ENCODE measurements at regions not wholly inside any gene's neighbourhood (a gene's known extent, or its start where the extent isn't known, plus 50 kb on each side); places are given as distances from the start of the nearest gene placed in this dataset.

DNA sequence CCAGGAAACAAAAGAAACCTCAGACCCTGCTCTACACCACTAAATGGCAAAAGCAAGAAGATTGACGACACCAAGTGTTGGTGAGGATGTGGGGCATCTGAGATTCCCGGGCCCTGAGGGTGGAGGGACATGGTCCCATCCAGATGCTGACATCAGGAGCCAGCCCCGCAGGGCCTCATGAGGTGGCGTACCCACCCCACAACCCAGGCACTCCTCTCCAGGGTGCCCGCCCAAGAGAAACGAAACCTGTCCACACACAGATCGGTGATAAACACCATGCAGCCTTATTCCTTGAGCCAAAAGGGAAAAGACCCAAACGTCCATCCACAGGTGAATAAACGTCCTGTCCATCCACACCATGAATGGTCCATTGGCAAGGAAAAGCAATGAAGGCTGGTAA, 54.8 kb upstream of the C14orf180 start:
- Mint-ChIP-seq H3K9me3 (peaks cover 42% of the 10 kb centered on the region), H3K4me1 (no peaks in the 10 kb centered on the region), H3K4me3 (no peak overlapping the region), H3K27me3 (ENCODE audit: low read depth) (no peaks in the 10 kb centered on the region; the same call in 1 of the 2 replicates), H3K36me3 (peaks cover 27% of the 10 kb centered on the region), H3K27ac (no peak overlapping the region)
- no peak for TF ChIP-seq ESRRA (CRISPR knock-in tag; IDR thresholded peaks at IDR 0.05; ENCODE audit: borderline replicate concordance)
- TF ChIP-seq, protein P1, sequence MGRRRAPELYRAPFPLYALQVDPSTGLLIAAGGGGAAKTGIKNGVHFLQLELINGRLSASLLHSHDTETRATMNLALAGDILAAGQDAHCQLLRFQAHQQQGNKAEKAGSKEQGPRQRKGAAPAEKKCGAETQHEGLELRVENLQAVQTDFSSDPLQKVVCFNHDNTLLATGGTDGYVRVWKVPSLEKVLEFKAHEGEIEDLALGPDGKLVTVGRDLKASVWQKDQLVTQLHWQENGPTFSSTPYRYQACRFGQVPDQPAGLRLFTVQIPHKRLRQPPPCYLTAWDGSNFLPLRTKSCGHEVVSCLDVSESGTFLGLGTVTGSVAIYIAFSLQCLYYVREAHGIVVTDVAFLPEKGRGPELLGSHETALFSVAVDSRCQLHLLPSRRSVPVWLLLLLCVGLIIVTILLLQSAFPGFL (CRISPR knock-in tag; IDR thresholded peaks at IDR 0.05; ENCODE audit: borderline replicate concordance), result no peak
- CTCF ChIA-PET, result no interaction called here
- ATAC-seq (no peak), DNase-seq (ENCODE audit: low spot score) (no peak)
- POLR2A ChIA-PET, result no interaction called here

DNA sequence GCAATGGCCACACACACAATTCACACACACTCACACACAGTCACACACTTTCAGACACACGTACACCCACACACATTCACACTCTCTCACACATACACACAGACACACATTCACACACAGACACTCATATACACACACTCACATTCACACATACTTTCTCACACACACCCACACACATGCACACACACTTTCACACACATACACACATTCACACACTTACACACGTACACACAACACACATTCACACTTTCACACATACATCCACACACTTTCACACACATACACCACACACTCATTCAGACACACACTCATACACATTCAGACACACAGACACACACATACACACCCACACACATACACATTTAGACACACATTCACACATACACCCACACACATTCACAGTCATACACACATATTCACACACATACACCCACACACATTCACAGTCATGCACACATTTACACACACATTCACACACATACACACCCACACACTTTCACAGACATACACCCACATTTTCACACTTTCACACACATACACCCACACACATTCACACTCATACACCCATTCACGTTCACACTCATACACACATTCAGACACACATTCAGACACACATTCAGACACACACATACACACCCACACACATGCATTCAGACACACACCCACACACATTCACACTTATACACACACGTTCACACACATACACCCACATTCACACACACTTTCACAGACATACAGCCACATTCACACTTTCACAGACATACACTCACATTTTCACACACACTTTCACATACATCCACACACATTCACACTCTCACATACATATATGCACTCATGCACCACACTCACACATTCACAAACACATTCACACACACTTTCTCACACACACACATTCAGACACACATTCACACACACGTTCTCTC, 52.6 kb upstream of the C14orf180 start:
- H3K9me3 Mint-ChIP-seq, result peaks cover 44% of the 10 kb centered on the region
- ChIA-PET POLR2A (no interaction called here), CTCF (no interaction called here)
- H3K4me1 Mint-ChIP-seq, result no peaks in the 10 kb centered on the region
- DNase-seq (ENCODE audit: low spot score) (no peak), ATAC-seq (no peak)
- peaks cover 27% of the 10 kb centered on the region for H3K36me3 Mint-ChIP-seq
- TF ChIP-seq ZNF219 (CRISPR knock-in tag; IDR thresholded peaks at IDR 0.05; ENCODE audit: borderline replicate concordance) (no peak), ESRRA (CRISPR knock-in tag; IDR thresholded peaks at IDR 0.05; ENCODE audit: borderline replicate concordance) (no peak), MXD4 (CRISPR knock-in tag; IDR thresholded peaks at IDR 0.05; ENCODE audit: borderline replicate concordance) (no peak), GABPB1 (CRISPR knock-in tag; IDR thresholded peaks at IDR 0.05) (no peak), FOXK1 (CRISPR knock-in tag; IDR thresholded peaks at IDR 0.05) (no peak)
- TF ChIP-seq, protein P2, sequence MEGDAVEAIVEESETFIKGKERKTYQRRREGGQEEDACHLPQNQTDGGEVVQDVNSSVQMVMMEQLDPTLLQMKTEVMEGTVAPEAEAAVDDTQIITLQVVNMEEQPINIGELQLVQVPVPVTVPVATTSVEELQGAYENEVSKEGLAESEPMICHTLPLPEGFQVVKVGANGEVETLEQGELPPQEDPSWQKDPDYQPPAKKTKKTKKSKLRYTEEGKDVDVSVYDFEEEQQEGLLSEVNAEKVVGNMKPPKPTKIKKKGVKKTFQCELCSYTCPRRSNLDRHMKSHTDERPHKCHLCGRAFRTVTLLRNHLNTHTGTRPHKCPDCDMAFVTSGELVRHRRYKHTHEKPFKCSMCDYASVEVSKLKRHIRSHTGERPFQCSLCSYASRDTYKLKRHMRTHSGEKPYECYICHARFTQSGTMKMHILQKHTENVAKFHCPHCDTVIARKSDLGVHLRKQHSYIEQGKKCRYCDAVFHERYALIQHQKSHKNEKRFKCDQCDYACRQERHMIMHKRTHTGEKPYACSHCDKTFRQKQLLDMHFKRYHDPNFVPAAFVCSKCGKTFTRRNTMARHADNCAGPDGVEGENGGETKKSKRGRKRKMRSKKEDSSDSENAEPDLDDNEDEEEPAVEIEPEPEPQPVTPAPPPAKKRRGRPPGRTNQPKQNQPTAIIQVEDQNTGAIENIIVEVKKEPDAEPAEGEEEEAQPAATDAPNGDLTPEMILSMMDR (IDR thresholded peaks at IDR 0.05), result no peak
- TF ChIP-seq, protein P3, sequence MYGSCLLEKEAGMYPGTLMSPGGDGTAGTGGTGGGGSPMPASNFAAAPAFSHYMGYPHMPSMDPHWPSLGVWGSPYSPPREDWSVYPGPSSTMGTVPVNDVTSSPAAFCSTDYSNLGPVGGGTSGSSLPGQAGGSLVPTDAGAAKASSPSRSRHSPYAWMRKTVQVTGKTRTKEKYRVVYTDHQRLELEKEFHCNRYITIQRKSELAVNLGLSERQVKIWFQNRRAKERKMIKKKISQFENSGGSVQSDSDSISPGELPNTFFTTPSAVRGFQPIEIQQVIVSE (CRISPR knock-in tag; IDR thresholded peaks at IDR 0.05; ENCODE audit: borderline replicate concordance), result no peak
- TF ChIP-seq, protein P4, sequence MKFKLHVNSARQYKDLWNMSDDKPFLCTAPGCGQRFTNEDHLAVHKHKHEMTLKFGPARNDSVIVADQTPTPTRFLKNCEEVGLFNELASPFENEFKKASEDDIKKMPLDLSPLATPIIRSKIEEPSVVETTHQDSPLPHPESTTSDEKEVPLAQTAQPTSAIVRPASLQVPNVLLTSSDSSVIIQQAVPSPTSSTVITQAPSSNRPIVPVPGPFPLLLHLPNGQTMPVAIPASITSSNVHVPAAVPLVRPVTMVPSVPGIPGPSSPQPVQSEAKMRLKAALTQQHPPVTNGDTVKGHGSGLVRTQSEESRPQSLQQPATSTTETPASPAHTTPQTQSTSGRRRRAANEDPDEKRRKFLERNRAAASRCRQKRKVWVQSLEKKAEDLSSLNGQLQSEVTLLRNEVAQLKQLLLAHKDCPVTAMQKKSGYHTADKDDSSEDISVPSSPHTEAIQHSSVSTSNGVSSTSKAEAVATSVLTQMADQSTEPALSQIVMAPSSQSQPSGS (CRISPR knock-in tag; IDR thresholded peaks at IDR 0.05; ENCODE audit: borderline replicate concordance, low read depth), result no peak
- TF ChIP-seq, protein P5, sequence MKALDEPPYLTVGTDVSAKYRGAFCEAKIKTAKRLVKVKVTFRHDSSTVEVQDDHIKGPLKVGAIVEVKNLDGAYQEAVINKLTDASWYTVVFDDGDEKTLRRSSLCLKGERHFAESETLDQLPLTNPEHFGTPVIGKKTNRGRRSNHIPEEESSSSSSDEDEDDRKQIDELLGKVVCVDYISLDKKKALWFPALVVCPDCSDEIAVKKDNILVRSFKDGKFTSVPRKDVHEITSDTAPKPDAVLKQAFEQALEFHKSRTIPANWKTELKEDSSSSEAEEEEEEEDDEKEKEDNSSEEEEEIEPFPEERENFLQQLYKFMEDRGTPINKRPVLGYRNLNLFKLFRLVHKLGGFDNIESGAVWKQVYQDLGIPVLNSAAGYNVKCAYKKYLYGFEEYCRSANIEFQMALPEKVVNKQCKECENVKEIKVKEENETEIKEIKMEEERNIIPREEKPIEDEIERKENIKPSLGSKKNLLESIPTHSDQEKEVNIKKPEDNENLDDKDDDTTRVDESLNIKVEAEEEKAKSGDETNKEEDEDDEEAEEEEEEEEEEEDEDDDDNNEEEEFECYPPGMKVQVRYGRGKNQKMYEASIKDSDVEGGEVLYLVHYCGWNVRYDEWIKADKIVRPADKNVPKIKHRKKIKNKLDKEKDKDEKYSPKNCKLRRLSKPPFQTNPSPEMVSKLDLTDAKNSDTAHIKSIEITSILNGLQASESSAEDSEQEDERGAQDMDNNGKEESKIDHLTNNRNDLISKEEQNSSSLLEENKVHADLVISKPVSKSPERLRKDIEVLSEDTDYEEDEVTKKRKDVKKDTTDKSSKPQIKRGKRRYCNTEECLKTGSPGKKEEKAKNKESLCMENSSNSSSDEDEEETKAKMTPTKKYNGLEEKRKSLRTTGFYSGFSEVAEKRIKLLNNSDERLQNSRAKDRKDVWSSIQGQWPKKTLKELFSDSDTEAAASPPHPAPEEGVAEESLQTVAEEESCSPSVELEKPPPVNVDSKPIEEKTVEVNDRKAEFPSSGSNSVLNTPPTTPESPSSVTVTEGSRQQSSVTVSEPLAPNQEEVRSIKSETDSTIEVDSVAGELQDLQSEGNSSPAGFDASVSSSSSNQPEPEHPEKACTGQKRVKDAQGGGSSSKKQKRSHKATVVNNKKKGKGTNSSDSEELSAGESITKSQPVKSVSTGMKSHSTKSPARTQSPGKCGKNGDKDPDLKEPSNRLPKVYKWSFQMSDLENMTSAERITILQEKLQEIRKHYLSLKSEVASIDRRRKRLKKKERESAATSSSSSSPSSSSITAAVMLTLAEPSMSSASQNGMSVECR (CRISPR knock-in tag; IDR thresholded peaks at IDR 0.05; ENCODE audit: borderline replicate concordance), result no peak
- TF ChIP-seq, protein P6, sequence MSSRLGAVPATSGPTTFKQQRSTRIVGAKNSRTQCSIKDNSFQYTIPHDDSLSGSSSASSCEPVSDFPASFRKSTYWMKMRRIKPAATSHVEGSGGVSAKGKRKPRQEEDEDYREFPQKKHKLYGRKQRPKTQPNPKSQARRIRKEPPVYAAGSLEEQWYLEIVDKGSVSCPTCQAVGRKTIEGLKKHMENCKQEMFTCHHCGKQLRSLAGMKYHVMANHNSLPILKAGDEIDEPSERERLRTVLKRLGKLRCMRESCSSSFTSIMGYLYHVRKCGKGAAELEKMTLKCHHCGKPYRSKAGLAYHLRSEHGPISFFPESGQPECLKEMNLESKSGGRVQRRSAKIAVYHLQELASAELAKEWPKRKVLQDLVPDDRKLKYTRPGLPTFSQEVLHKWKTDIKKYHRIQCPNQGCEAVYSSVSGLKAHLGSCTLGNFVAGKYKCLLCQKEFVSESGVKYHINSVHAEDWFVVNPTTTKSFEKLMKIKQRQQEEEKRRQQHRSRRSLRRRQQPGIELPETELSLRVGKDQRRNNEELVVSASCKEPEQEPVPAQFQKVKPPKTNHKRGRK (CRISPR knock-in tag; IDR thresholded peaks at IDR 0.05; ENCODE audit: borderline replicate concordance), result no peak
- H3K4me3 Mint-ChIP-seq, result no peak overlapping the region
- H3K27me3 Mint-ChIP-seq (ENCODE audit: low read depth), result no peaks in the 10 kb centered on the region; the same call in 1 of the 2 replicates
- no peak overlapping the region for H3K27ac Mint-ChIP-seq

Measured in WTC11 (cell line).